ENCODE measurements at regions not wholly inside any gene's neighbourhood (a gene's known extent, or its start where the extent isn't known, plus 50 kb on each side); places are given as distances from the start of the nearest gene placed in this dataset.

GRCh38 chr13:111919849-111920248 is 147.1 kb upstream of the SOX1 start:
- TF ChIP-seq CTCF (IDR thresholded peaks at IDR 0.05; ENCODE audit: control extremely low read depth, extremely low read depth, low read depth, missing control alignments), result no peak
- no peak for DNase-seq (ENCODE audit: extremely low spot score)
- POLR2A ChIA-PET, result no interaction called here
- CTCF ChIA-PET, result no interaction called here

GRCh38 chr13:111920306-111920931 is 146.5 kb upstream of the SOX1 start:
- ChIA-PET POLR2A (no interaction called here), CTCF (no interaction called here)
- no peak for TF ChIP-seq CTCF (IDR thresholded peaks at IDR 0.05; ENCODE audit: control extremely low read depth, extremely low read depth, low read depth, missing control alignments)
- DNase-seq (ENCODE audit: extremely low spot score), result no peak

DNA sequence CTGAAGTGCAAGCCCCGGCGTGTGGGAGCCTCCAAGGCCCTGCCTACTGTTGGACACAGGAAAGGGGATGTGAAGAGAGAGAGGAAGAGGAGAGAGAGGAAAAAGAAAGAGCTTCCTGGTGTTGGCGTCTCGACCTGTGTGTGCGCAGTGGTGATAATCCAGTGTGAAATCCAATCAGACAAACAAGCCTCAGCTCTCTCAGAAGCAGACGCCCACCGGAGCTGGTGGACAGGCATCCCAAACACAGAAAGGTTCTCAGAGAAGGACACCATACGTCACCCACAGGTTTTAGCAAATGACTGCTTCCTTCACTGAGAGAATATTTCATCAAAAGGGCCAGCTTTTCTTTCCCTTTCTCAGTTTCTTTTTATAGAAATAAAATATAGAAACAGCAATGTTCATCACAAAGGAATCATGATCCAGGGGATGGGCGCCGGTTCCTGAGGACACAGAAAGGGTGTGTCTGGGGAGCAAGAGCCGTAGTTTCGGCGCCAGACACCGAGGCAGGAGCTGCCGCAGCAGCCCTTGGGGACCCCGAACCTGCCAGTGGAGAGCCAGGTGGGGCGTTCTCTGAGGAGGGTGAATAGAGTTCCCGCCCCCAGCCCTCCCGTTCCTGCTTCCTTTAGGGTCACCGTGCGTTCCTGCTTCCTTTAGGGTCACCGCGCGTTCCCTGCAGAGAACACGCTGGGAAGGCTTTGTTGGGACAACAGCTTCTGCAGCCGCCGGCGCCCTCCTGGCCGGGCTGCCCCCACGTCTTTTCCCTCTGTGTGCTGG is 145.8 kb upstream of the SOX1 start:
- ChIA-PET POLR2A (no interaction called here), CTCF (no interaction called here)
- no peak for DNase-seq (ENCODE audit: extremely low spot score)
- no peak for TF ChIP-seq CTCF (IDR thresholded peaks at IDR 0.05; ENCODE audit: control extremely low read depth, extremely low read depth, low read depth, missing control alignments)

DNA sequence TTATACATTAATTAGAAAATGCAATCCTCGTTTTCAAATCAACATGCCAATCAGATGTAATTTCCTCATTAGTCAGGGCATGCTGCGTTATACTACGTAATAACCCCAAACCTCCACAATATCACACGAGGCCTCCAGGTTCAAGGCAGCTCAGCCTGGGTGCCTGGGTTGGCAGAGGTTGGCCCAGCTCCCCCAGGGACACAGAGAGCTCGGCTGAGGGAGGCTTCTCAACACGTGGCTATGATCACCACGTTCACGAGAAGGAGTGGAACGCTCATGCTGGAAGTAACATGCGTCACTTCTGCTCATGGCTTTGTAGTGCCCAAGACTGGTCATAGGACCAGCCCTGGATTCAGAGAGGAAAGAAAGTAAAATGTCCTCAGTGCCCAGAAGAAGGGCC is 144.9 kb upstream of the SOX1 start:
- CTCF ChIA-PET, result no interaction called here
- no peak for DNase-seq (ENCODE audit: extremely low spot score)
- no peak for TF ChIP-seq CTCF (IDR thresholded peaks at IDR 0.05; ENCODE audit: control extremely low read depth, extremely low read depth, low read depth, missing control alignments)
- POLR2A ChIA-PET, result no interaction called here

DNA sequence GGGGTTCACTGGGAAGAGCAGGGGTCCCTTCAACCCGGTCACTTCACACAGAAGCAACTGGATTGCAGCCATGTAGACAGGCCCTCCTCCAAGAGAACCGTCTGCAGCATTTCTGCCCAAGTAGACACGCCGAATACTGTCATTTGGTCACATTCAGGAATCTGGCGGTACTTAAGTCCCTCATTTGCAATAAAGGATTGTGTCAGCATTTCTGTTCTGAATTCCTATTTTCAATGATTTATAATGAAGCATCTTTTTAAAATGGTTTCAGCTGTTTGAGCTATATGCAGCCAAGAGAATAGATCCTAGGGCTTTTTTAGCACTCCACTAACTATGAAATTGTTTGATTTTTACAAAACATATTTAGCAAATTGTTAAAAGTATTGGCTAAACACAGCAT is 143.5 kb upstream of the SOX1 start:
- TF ChIP-seq CTCF (IDR thresholded peaks at IDR 0.05; ENCODE audit: control extremely low read depth, extremely low read depth, low read depth, missing control alignments), result no peak
- POLR2A ChIA-PET, result no interaction called here
- CTCF ChIA-PET, result no interaction called here
- no peak for DNase-seq (ENCODE audit: extremely low spot score)

- CTCF ChIA-PET, result no interaction called here
- no peak for TF ChIP-seq CTCF (IDR thresholded peaks at IDR 0.05; ENCODE audit: control extremely low read depth, extremely low read depth, low read depth, missing control alignments)
- no peak for DNase-seq (ENCODE audit: extremely low spot score)
- POLR2A ChIA-PET, result no interaction called here
These were observed 142.8 kb upstream of the SOX1 start for GRCh38 chr13:111923991-111924677.

Data from GM10248 (cell line).